ENCODE measurements at regions not wholly inside any gene's neighbourhood (a gene's known extent, or its start where the extent isn't known, plus 50 kb on each side); places are given as distances from the start of the nearest gene placed in this dataset.

DNA sequence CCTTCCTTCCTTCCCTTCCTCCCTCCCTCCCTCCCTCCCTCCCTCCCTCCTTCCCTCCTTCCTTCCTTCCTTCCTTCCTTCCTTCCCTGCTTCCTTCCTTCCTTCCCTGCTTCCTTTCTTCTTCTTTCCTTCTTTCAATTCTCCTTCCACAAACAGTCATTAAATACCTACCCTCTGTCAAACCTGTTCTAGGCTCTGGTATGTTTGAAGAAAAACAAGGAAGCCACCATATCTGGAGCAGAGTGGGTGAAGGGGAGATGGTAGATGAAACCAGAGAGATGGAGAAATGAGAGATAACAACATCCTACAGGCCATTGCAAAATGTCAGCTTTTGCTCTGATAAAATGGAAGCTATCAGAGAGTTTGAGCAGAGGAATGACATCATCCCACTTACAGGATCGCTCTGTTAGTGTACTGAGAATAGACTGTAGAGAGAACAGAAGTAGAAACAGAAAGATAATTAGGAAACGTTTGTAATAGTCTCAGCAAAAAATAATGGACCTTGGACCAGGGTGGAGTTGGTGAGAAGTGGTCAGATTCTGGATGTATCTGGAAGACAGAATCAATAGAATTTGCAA is 334.0 kb downstream of the STIM2 start:
- TF ChIP-seq, protein P1, sequence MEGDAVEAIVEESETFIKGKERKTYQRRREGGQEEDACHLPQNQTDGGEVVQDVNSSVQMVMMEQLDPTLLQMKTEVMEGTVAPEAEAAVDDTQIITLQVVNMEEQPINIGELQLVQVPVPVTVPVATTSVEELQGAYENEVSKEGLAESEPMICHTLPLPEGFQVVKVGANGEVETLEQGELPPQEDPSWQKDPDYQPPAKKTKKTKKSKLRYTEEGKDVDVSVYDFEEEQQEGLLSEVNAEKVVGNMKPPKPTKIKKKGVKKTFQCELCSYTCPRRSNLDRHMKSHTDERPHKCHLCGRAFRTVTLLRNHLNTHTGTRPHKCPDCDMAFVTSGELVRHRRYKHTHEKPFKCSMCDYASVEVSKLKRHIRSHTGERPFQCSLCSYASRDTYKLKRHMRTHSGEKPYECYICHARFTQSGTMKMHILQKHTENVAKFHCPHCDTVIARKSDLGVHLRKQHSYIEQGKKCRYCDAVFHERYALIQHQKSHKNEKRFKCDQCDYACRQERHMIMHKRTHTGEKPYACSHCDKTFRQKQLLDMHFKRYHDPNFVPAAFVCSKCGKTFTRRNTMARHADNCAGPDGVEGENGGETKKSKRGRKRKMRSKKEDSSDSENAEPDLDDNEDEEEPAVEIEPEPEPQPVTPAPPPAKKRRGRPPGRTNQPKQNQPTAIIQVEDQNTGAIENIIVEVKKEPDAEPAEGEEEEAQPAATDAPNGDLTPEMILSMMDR (IDR thresholded peaks at IDR 0.05): no peak
- TF ChIP-seq ZFX (IDR thresholded peaks at IDR 0.05; ENCODE audit: borderline replicate concordance): no peak

DNA sequence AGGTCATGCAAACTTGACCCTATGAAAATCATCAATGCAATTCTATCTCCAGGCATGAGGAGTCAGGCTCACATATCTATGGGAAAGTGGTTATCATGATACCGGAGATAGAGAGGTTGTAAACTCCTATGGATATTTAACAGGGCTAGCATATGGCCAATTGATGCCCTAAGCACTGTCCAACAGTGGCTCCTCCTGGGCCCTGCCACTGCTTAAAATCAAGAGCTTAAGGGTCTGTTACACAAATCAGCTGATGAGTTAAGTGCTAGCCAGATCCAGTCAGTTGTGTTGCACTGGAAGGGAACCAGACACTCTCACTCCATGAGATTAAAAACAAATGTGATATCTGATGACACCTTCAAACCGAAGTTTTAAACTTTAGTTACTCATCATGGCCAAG is 337.6 kb downstream of the STIM2 start:
- no peak overlapping the region for H3K27ac ChIP-seq
- TF ChIP-seq, protein P1 (IDR thresholded peaks at IDR 0.05): no peak
- no peak for TF ChIP-seq ZFX (IDR thresholded peaks at IDR 0.05; ENCODE audit: borderline replicate concordance)

More for the DNA sequence above, 334.0 kb downstream of the STIM2 start:
- H3K27ac ChIP-seq: no peak overlapping the region

DNA sequence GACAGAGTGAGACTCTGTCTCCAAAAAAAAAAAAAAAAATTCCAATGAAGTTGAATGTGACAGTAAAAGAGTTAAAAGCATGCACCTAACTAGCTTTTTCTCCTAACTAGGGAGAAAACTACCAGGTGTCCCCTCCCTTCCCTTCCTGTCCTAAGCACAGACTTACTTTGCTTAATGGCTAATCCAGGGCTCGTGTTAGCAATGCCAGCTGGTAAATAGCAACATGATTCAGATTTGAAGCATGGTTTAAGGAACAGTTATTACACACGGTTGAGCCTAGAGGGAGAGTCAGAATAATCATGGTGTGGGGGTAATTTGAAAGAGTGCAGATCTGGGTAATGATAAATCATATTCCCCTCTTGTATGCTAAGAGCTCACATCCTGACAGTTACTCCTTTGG is 338.3 kb downstream of the STIM2 start:
- no peak overlapping the region for H3K27ac ChIP-seq
- TF ChIP-seq, protein P1 (IDR thresholded peaks at IDR 0.05): no peak
- TF ChIP-seq ZFX (IDR thresholded peaks at IDR 0.05; ENCODE audit: borderline replicate concordance): no peak

DNA sequence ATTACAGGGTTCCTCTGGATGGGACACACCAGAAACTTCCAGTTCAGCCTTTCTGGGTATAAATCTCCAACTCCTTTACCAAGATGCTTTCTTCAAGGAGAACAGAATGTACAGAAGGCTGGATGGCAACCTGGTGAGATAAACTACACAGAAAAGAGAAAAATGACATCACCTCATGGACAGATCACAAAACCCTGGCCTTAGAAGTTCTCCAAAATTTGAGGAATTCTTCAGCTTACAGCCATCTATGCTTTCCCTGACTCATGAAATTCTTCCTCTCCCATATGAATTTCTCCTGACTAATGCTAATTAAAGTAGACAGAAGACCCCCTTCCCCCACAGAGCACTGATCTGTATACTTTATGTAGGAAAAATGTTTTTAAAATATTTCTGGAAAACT is 345.4 kb downstream of the STIM2 start:
- H3K27ac ChIP-seq: no peak overlapping the region
- TF ChIP-seq, protein P1 (IDR thresholded peaks at IDR 0.05): no peak
- no peak for TF ChIP-seq ZFX (IDR thresholded peaks at IDR 0.05; ENCODE audit: borderline replicate concordance)

DNA sequence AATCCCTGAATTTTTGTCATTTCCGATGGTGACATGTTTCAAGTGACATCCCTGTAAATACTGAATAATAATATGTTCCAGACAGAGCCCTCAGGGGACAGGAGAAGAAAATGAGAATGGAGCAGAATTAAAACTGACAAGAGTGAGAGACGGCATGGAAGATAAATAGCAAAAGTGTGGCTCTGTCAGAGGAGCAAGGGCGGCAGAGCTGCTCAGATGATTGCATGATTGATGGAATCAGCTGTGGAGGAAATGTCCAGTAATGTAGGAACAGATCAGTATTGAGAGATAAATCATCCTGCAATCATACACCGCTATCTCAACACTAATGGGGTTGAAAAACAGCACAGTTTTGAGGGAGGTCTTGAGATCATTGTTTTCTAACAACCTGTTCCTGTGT is 350.3 kb downstream of the STIM2 start:
- H3K27ac ChIP-seq: no peak overlapping the region
- TF ChIP-seq, protein P1 (IDR thresholded peaks at IDR 0.05): no peak
- TF ChIP-seq ZFX (IDR thresholded peaks at IDR 0.05; ENCODE audit: borderline replicate concordance): no peak

DNA sequence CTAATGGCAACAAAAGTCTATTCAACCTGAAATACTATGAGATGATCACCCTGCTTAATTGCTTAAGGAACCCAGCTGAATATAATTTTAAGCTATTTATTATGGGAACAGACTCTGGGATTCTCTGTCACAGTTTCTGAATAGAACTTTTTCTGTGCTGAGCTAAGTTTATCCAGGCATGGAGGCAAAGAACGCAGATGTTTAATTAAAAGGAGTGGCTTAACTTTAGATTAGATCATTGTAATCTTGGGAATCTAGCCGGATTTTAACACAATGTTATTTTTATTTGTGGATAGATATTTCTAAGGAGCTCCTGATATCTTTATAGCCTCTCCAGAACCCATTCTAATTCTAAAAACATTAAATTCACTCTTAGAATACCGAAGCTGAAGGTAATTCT is 353.4 kb downstream of the STIM2 start:
- no peak for TF ChIP-seq ZFX (IDR thresholded peaks at IDR 0.05; ENCODE audit: borderline replicate concordance)
- TF ChIP-seq, protein P1 (IDR thresholded peaks at IDR 0.05): no peak
- H3K27ac ChIP-seq: no peak overlapping the region

DNA sequence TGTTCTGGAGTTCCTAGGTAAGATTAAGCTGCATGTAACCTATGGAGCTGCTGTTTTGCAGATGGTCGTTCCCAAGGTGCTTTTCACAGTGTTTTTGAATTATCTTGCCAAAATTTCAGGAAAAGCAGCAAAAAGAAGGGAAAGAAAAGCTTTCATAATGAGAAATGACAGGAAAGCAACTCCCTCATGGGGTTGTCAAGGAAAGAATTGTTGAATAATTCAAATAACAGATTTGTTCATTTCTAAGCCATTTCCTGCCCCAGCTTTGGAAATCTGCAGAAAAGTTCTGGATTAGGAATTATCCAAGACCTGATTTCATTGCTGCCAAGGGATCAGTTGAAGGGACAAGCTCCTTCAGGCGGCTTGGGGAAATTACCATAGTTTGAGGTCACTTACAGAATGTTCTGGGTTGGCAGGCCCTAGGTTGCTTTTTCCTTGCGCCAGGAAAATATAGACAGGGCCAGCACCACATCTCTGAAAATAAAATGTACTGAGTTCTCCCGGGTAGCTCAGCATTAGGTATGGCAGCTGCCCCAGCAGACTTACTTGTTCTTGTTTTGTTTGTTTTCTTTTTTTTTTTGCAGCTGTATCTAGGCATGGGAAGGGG is 354.7 kb downstream of the STIM2 start:
- H3K27ac ChIP-seq: no peak overlapping the region
- TF ChIP-seq ZFX (IDR thresholded peaks at IDR 0.05; ENCODE audit: borderline replicate concordance): no peak
- TF ChIP-seq, protein P1 (IDR thresholded peaks at IDR 0.05): no peak
